ENCODE measurements at regions not wholly inside any gene's neighbourhood (a gene's known extent, or its start where the extent isn't known, plus 50 kb on each side); places are given as distances from the start of the nearest gene placed in this dataset.

DNA sequence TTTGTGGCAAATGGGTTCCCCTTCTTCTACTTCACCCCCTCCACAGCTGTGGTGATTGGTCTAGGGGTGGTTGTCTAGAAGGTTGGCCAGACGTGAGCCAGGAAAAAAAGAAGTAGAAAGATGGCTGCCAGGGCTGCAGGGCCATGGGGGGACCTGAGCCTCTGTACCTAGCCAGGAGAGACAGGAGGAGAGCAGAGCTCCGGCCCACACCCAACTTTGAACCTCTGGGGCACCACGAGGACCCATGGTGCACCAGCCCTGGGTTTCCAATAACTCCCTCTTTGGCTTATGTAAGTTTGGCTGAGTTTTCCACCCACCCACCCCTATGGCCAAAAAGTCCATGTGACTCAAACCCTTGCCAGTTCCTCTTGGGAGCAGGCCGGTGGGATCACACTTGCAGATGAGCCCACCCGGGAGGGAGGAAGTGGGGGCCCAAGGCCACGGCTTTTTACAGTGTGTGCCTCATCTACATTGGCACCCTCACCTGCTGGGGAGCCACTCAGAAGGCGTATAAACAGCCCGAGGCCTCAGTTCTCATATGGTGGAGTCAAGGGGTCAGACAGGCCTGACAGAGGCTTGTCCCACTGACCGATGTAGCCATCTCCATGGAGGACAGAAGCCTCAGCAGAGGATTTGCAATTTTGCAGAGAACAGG lies 293.1 kb upstream of the HDAC4 start:
- TF ChIP-seq, protein P1, sequence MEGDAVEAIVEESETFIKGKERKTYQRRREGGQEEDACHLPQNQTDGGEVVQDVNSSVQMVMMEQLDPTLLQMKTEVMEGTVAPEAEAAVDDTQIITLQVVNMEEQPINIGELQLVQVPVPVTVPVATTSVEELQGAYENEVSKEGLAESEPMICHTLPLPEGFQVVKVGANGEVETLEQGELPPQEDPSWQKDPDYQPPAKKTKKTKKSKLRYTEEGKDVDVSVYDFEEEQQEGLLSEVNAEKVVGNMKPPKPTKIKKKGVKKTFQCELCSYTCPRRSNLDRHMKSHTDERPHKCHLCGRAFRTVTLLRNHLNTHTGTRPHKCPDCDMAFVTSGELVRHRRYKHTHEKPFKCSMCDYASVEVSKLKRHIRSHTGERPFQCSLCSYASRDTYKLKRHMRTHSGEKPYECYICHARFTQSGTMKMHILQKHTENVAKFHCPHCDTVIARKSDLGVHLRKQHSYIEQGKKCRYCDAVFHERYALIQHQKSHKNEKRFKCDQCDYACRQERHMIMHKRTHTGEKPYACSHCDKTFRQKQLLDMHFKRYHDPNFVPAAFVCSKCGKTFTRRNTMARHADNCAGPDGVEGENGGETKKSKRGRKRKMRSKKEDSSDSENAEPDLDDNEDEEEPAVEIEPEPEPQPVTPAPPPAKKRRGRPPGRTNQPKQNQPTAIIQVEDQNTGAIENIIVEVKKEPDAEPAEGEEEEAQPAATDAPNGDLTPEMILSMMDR (IDR thresholded peaks at IDR 0.05): no peak
- TF ChIP-seq POLR2AphosphoS5 (IDR thresholded peaks at IDR 0.05) (no peak), EP300 (IDR thresholded peaks at IDR 0.05) (no peak), POLR2A (IDR thresholded peaks at IDR 0.05) (no peak)

Measured in stomach (tissue), 4 donors.